Thyroid gland (tissue), 4 donors: ENCODE measurements at regions not wholly inside any gene's neighbourhood (a gene's known extent, or its start where the extent isn't known, plus 50 kb on each side); places are given as distances from the start of the nearest gene placed in this dataset.

Experiments
- POLR2A ChIP-seq, 2 donors: fragments of 450-650 bp; IDR thresholded peaks; one replicate each; pipeline ENCODE4 v1.6.1; 2017; ENCODE audit warnings: antibody characterized with exemption in 2 of 2, mild to moderate bottlenecking in 2 of 2, moderate library complexity in 1 of 2
- TF ChIP-seq, protein P1 (sequence below), 6 experiments: fragments of 200-600 bp in 3 of 6; fragments of 450-650 bp in 3 of 6; sonication (generic) in 3 of 6; IDR thresholded peaks; one replicate each; pipeline ENCODE4 v1.5.1; 2016 to 2019; ENCODE audit warnings: antibody characterized with exemption in 6 of 6, mild to moderate bottlenecking in 2 of 6, inconsistent platforms in 1 of 6, moderate library complexity in 1 of 6

DNA sequence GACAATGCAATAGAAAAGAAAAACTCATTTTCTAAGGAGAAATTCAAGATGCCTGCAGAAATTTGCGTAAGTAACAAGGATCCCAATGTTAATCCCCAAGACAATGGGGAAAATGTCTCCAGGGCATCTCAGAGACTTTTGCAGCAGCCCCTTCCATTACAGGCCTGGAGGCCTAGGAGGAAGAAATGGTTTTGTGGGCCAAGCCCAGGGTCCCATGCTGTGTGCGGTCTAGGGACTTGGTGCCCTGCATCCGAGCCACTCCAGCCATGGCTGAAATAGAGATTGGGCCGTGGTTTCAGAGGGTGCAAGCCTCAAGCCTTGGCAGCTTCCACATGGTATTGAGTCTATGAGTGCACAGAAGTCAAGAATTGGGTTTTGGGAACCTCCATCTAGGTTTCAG, 103.9 kb upstream of the ACVR1 start:
- TF ChIP-seq, protein P1, sequence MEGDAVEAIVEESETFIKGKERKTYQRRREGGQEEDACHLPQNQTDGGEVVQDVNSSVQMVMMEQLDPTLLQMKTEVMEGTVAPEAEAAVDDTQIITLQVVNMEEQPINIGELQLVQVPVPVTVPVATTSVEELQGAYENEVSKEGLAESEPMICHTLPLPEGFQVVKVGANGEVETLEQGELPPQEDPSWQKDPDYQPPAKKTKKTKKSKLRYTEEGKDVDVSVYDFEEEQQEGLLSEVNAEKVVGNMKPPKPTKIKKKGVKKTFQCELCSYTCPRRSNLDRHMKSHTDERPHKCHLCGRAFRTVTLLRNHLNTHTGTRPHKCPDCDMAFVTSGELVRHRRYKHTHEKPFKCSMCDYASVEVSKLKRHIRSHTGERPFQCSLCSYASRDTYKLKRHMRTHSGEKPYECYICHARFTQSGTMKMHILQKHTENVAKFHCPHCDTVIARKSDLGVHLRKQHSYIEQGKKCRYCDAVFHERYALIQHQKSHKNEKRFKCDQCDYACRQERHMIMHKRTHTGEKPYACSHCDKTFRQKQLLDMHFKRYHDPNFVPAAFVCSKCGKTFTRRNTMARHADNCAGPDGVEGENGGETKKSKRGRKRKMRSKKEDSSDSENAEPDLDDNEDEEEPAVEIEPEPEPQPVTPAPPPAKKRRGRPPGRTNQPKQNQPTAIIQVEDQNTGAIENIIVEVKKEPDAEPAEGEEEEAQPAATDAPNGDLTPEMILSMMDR (IDR thresholded peaks at IDR 0.05): no peak
- TF ChIP-seq POLR2A (IDR thresholded peaks at IDR 0.05): no peak
